Naive thymus-derived CD4-positive, alpha-beta T cell (primary cell): ENCODE measurements at regions not wholly inside any gene's neighbourhood (a gene's known extent, or its start where the extent isn't known, plus 50 kb on each side); places are given as distances from the start of the nearest gene placed in this dataset.

Experiments
- ATAC-seq: fragments of 150-1000 bp; cut with Tn5 transposase; 2 replicates; pipeline ENCODE4 v1.10.0; 2021; ENCODE audit warnings: mild to moderate bottlenecking, moderate library complexity
- CTCF ChIA-PET: fragments of 350-600 bp; sonication (Branson Sonifier 250); formaldehyde crosslinking; loops from one replicate; lab custom pipeline; 2021; ENCODE audit warnings: antibody characterized with exemption; lab: Charles Lee
- POLR2A ChIA-PET: fragments of 350-600 bp; sonication (Branson Sonifier 250); formaldehyde crosslinking; loops from one replicate; lab custom pipeline; 2021; ENCODE audit warnings: antibody characterized with exemption, inconsistent platforms; lab: Charles Lee
- DNase-seq, 9 donors: peaks; one replicate each; pipeline versions ENCODE4 v3.0.0 to v3.0.0-alpha.2; 2020 to 2022; ENCODE audit warnings: mixed read lengths in 1 of 9
- H3K27ac ChIP-seq: one replicate; pipeline ENCODE4 v1.7.0; 2013; ENCODE audit warnings: mild to moderate bottlenecking, low read depth, low read length, moderate library complexity
- H3K27me3 ChIP-seq, 2 donors: one replicate each; pipeline ENCODE4 v1.7.0; 2013; ENCODE audit warnings: low read length in 2 of 2, mild to moderate bottlenecking in 2 of 2, moderate library complexity in 2 of 2; ENCODE audit not compliant: control insufficient read depth in 2 of 2, insufficient read depth in 2 of 2
- H3K36me3 ChIP-seq, 3 experiments: 1 replicate in 2 of 3; 2 replicates in 1 of 3; pipeline ENCODE4 v1.7.0; 2013; ENCODE audit warnings: low read length in 3 of 3, mild to moderate bottlenecking in 3 of 3, moderate library complexity in 1 of 3; ENCODE audit not compliant: insufficient read depth in 3 of 3, control insufficient read depth in 2 of 3
- H3K4me1 ChIP-seq, 2 donors: one replicate each; pipeline ENCODE4 v1.7.0; 2013; ENCODE audit warnings: low read length in 2 of 2, mild to moderate bottlenecking in 2 of 2, moderate library complexity in 1 of 2; ENCODE audit not compliant: control insufficient read depth in 2 of 2, insufficient read depth in 2 of 2
- H3K4me3 ChIP-seq: 2 replicates; pipeline ENCODE4 v1.7.0; 2013; ENCODE audit warnings: mild to moderate bottlenecking, low read length
- H3K9me3 ChIP-seq, 3 experiments: 1 replicate in 2 of 3; 2 replicates in 1 of 3; pipeline ENCODE4 v1.7.0; 2013; ENCODE audit warnings: low read length in 3 of 3; ENCODE audit not compliant: control insufficient read depth in 2 of 3
- H3K27ac Mint-ChIP-seq, 9 donors: one replicate each; pipeline ENCODE4 v1.8.0; 2020 to 2022; ENCODE audit warnings: mixed read lengths in 9 of 9, mild to moderate bottlenecking in 8 of 9, moderate library complexity in 5 of 9, inconsistent platforms in 2 of 9
- H3K27me3 Mint-ChIP-seq, 5 donors: one replicate each; pipeline ENCODE4 v1.8.0; 2021 to 2022; ENCODE audit warnings: mixed read lengths in 5 of 5, mild to moderate bottlenecking in 1 of 5
- H3K36me3 Mint-ChIP-seq, 5 donors: one replicate each; pipeline ENCODE4 v1.8.0; 2020 to 2022; ENCODE audit warnings: mixed read lengths in 5 of 5, mild to moderate bottlenecking in 3 of 5, inconsistent platforms in 1 of 5
- H3K4me1 Mint-ChIP-seq, 7 donors: one replicate each; pipeline ENCODE4 v1.8.0; 2020 to 2022; ENCODE audit warnings: mixed read lengths in 7 of 7, mild to moderate bottlenecking in 3 of 7, inconsistent platforms in 1 of 7
- H3K4me3 Mint-ChIP-seq, 10 donors: one replicate each; pipeline ENCODE4 v1.8.0; 2020 to 2022; ENCODE audit warnings: mild to moderate bottlenecking in 10 of 10, mixed read lengths in 10 of 10, moderate library complexity in 6 of 10, inconsistent platforms in 2 of 10
- H3K9me3 Mint-ChIP-seq, 11 donors: one replicate each; pipeline ENCODE4 v1.8.0; 2020 to 2022; ENCODE audit warnings: mixed read lengths in 11 of 11, mild to moderate bottlenecking in 4 of 11, inconsistent platforms in 1 of 11, moderate library complexity in 1 of 11
- intact Hi-C, 2 donors: fragments of 100-400 bp; cut with micrococcal nuclease; formaldehyde crosslinking; loops; one replicate each; pipeline ENCODE4 v1.15.1; 2023

DNA sequence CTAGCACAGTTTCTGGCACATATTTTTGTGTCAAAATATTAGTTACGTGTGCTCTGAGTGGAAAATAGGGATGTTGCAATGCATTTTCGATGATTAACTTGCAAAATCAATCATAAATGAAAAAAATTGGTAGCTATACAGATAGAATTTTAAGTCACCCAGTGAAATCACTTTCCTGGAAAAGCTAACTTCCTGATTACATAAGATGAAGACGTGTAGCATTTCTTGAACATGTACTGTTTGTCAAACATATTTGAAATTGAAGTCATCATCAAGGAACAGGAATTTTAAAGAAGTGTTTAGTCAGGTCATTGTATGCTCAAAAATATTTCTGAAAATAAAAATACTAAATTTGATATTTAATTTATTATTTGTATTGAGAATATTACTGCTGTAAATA, 977.7 kb downstream of the PLOD2 start:
- Mint-ChIP-seq H3K27me3 (no peaks in the 10 kb centered on the region), H3K36me3 (no peaks in the 10 kb centered on the region), H3K4me1 (no peaks in the 10 kb centered on the region), H3K4me3 (no peak overlapping the region), H3K9me3 (peaks cover 0 to 2% (median 0%) of the 10 kb centered on the region in 11 donors), H3K27ac (no peak overlapping the region)
- Histone ChIP-seq H3K9me3 (no peaks in the 10 kb centered on the region), H3K27me3 (no peaks in the 10 kb centered on the region), H3K27ac (no peak overlapping the region), H3K4me1 (no peaks in the 10 kb centered on the region), H3K4me3 (no peak overlapping the region), H3K36me3 (no peaks in the 10 kb centered on the region)
- no peak for ATAC-seq
- DNase-seq, result no peak
- ChIA-PET POLR2A (no interaction called here), CTCF (no interaction called here)
- intact Hi-C loops, result no loop called here

DNA sequence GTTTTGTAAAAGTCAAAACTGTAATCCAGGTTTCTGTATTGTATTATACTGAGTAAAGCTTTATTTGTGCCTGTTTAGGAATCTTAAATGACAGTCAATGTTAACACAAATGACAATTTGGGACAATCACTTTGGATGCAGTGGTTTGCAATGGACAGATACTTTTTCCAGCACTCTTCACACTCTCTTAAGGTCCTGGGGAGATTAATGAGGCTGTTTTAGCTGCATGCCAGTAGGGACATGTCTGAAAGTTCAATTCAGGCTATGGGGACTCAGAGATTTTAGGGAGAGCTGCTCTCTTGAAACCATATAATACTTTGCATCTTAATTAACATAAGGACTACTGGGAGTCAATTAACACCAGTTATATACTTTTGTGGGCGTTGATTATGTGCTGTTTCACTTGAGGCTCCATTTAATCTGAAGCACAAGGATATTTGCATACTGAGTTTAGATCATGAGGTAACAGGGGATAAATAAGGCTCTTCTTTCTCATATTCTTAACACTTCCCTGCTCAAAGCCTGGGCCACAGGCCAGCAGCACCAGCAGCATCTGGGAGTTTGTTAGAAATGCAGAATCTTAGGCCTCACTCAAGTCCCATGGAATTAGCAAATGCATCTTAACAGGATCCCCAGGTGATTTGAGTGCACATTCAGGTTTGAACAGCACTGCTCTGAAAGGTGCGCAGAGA, 972.8 kb downstream of the PLOD2 start:
- ATAC-seq, result no peak
- H3K9me3 Mint-ChIP-seq, result peaks cover 0 to 6% (median 0%) of the 10 kb centered on the region in 11 donors
- H3K4me1 ChIP-seq, result no peaks in the 10 kb centered on the region
- no peak overlapping the region for H3K27ac ChIP-seq
- no peaks in the 10 kb centered on the region for H3K27me3 ChIP-seq
- ChIA-PET POLR2A (no interaction called here), CTCF (no interaction called here)
- no peaks in the 10 kb centered on the region for H3K36me3 Mint-ChIP-seq
- DNase-seq, result no peak
- H3K4me3 ChIP-seq, result no peak overlapping the region
- H3K36me3 ChIP-seq, result no peaks in the 10 kb centered on the region
- no peaks in the 10 kb centered on the region for H3K9me3 ChIP-seq
- H3K4me3 Mint-ChIP-seq, result no peak overlapping the region
- H3K27ac Mint-ChIP-seq, result no peak overlapping the region
- intact Hi-C loops, result no loop called here
- no peaks in the 10 kb centered on the region for H3K27me3 Mint-ChIP-seq
- no peaks in the 10 kb centered on the region for H3K4me1 Mint-ChIP-seq

GRCh38 chr3:145190138-145190537, 970.8 kb downstream of the PLOD2 start:
- Histone ChIP-seq H3K4me1 (no peaks in the 10 kb centered on the region), H3K4me3 (no peak overlapping the region), H3K9me3 (no peaks in the 10 kb centered on the region), H3K27me3 (no peaks in the 10 kb centered on the region), H3K36me3 (no peaks in the 10 kb centered on the region), H3K27ac (no peak overlapping the region)
- no peaks in the 10 kb centered on the region for H3K27me3 Mint-ChIP-seq
- ATAC-seq, result no peak
- POLR2A ChIA-PET, result no interaction called here
- no peaks in the 10 kb centered on the region for H3K36me3 Mint-ChIP-seq
- CTCF ChIA-PET, result no interaction called here
- no peak for DNase-seq
- no peaks in the 10 kb centered on the region for H3K4me1 Mint-ChIP-seq
- no peak overlapping the region for H3K27ac Mint-ChIP-seq
- no peak overlapping the region for H3K4me3 Mint-ChIP-seq
- peaks cover 0 to 7% (median 0%) of the 10 kb centered on the region in 11 donors for H3K9me3 Mint-ChIP-seq
- intact Hi-C loops, result no loop called here

DNA sequence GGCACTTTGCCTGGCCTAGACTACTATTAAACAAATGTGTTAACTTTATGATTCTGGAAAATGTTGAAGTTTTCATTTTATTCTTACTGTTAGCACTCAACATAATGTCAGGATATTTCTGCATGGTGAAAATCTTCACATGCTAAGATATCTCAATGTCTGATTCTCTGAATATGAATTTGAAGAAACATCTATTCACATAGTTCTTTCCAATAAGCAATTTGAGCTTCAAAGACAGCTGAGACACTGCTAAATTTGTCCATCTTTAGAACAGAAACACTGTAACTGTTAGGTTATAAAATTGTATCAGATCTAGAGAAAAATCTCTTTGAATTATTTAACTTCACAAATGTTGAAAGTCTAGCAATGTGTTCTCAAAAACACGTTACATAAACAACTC, 970.2 kb downstream of the PLOD2 start:
- intact Hi-C loops, result no loop called here
- no peak overlapping the region for H3K27ac ChIP-seq
- Mint-ChIP-seq H3K27ac (no peak overlapping the region), H3K4me3 (no peak overlapping the region), H3K9me3 (peaks cover 0 to 7% (median 0%) of the 10 kb centered on the region in 11 donors), H3K4me1 (no peaks in the 10 kb centered on the region), H3K36me3 (no peaks in the 10 kb centered on the region), H3K27me3 (no peaks in the 10 kb centered on the region)
- CTCF ChIA-PET, result no interaction called here
- H3K36me3 ChIP-seq, result no peaks in the 10 kb centered on the region
- no peak overlapping the region for H3K4me3 ChIP-seq
- POLR2A ChIA-PET, result no interaction called here
- H3K9me3 ChIP-seq, result no peaks in the 10 kb centered on the region
- no peak for DNase-seq
- no peaks in the 10 kb centered on the region for H3K27me3 ChIP-seq
- H3K4me1 ChIP-seq, result no peaks in the 10 kb centered on the region
- no peak for ATAC-seq

DNA sequence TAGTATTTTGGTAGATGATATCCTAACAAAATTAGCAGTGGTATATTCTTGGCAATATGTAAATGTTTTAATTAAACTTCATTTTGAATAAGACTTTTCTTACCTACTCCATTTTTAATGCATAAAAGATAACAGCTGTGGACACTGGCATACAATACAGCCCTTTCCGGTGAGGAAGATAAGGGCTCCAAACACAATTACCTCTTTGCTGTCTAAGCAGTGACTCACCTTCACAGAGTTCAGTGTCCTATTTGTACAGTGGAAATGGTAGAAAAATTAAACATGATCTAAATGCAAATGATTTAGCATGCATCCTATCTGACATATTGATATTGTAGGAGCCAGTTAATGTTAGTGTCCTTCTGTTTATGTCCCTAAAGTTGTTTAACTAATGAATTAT, 969.4 kb downstream of the PLOD2 start:
- H3K27me3 ChIP-seq, result no peaks in the 10 kb centered on the region
- no peak for ATAC-seq
- H3K36me3 ChIP-seq, result no peaks in the 10 kb centered on the region
- Mint-ChIP-seq H3K36me3 (no peaks in the 10 kb centered on the region), H3K27me3 (no peaks in the 10 kb centered on the region), H3K9me3 (peaks cover 0 to 7% (median under 1%) of the 10 kb centered on the region in 11 donors), H3K4me3 (no peak overlapping the region), H3K4me1 (no peaks in the 10 kb centered on the region), H3K27ac (no peak overlapping the region)
- DNase-seq, result no peak
- no peak overlapping the region for H3K4me3 ChIP-seq
- no peak overlapping the region for H3K27ac ChIP-seq
- ChIA-PET CTCF (no interaction called here), POLR2A (no interaction called here)
- H3K4me1 ChIP-seq, result no peaks in the 10 kb centered on the region
- intact Hi-C loops, result no loop called here
- no peaks in the 10 kb centered on the region for H3K9me3 ChIP-seq

DNA sequence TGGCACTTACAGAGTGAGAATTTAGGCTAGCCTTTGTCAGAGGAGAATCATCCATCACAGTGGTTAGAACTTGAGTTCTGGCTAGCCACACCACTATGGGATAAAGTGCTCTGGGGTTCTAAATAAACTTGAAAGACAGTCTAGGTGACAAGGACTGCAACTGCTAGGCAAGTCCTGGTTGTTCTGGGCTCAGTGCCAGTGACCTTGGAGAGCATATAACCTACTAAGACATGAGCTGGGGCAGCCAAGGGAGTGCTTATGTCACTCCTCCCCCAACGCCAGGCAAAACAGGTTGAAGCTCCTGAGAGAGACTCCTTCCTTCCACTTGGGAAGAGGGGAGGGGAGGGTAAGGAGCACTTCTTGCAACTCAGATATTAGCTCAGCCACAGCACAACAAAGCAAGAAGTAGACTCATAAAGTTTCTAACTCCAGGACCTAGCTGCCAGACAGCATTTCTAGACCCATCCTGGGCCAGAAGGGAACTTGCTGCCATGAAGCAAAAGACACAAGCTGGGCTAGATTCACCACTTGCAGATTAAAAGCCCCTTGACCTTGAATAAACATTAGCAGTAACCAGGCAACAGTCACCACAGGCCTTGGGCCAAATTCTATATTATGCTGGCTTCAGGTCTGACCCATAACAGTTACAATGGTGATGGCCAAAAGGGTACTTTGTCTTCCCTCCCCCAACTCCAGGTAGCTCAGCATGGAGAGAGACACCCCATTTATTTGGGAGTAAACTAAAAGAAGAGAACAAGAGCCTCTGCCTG, 963.7 kb downstream of the PLOD2 start:
- POLR2A ChIA-PET, result no interaction called here
- Histone ChIP-seq H3K36me3 (no peaks in the 10 kb centered on the region), H3K9me3 (no peaks in the 10 kb centered on the region), H3K4me3 (no peak overlapping the region), H3K27ac (no peak overlapping the region), H3K27me3 (no peaks in the 10 kb centered on the region), H3K4me1 (no peaks in the 10 kb centered on the region)
- Mint-ChIP-seq H3K9me3 (peaks cover 0 to 24% (median 3%) of the 10 kb centered on the region in 11 donors), H3K4me1 (no peaks in the 10 kb centered on the region), H3K27me3 (no peaks in the 10 kb centered on the region), H3K4me3 (no peak overlapping the region), H3K36me3 (no peaks in the 10 kb centered on the region), H3K27ac (no peak overlapping the region)
- DNase-seq, result no peak
- CTCF ChIA-PET, result no interaction called here
- ATAC-seq, result no peak
- intact Hi-C loops, result no loop called here

- Histone ChIP-seq H3K4me3 (no peak overlapping the region), H3K27me3 (no peaks in the 10 kb centered on the region), H3K27ac (no peak overlapping the region), H3K9me3 (no peaks in the 10 kb centered on the region), H3K4me1 (no peaks in the 10 kb centered on the region), H3K36me3 (no peaks in the 10 kb centered on the region)
- H3K36me3 Mint-ChIP-seq, result no peaks in the 10 kb centered on the region
- ATAC-seq (no peak), DNase-seq (no peak)
- POLR2A ChIA-PET, result no interaction called here
- no peaks in the 10 kb centered on the region for H3K4me1 Mint-ChIP-seq
- no peak overlapping the region for H3K27ac Mint-ChIP-seq
- peaks cover 0 to 22% (median 3%) of the 10 kb centered on the region in 11 donors for H3K9me3 Mint-ChIP-seq
- H3K4me3 Mint-ChIP-seq, result no peak overlapping the region
- no peaks in the 10 kb centered on the region for H3K27me3 Mint-ChIP-seq
- intact Hi-C loops, result no loop called here
- CTCF ChIA-PET, result no interaction called here
These were observed 963.2 kb downstream of the PLOD2 start for GRCh38 chr3:145197821-145198220.
